ENCODE measurements at regions not wholly inside any gene's neighbourhood (a gene's known extent, or its start where the extent isn't known, plus 50 kb on each side); places are given as distances from the start of the nearest gene placed in this dataset.
A peak's percentile ranks its signal among the peaks of the same experiment; 100 is the strongest.

- Histone ChIP-seq H3K4me2 (ENCODE audit: low read length) (no peak overlapping the region), H3K9me2 (ENCODE audit: insufficient read depth) (no peaks in the 10 kb centered on the region), H4K20me1 (ENCODE audit: insufficient read depth) (no peaks in the 10 kb centered on the region), H3K27ac (ENCODE audit: low read depth, low read length) (no peak overlapping the region), H3K4me1 (ENCODE audit: control insufficient read depth in 1 of 2, insufficient read depth in 2 of 2, low read length in 2 of 2) (peaks cover 4 to 31% of the 10 kb centered on the region in 2 experiments; a peak in 2 of 4 replicates), H3K4me3 (replicated peaks in 1 of 2; ENCODE audit: low read depth in 1 of 2, low read length in 2 of 2) (no peak overlapping the region), H3K27me3 (ENCODE audit: insufficient read depth, low read length) (no peaks in the 10 kb centered on the region), H2AFZ (ENCODE audit: low read depth, low read length, poor library complexity, severe bottlenecking) (peak overlapping the region; percentile 68), H3K79me2 (ENCODE audit: insufficient read depth, low read length) (no peaks in the 10 kb centered on the region), H3K9me3 (ENCODE audit: control insufficient read depth in 1 of 2, insufficient read depth in 1 of 2, low read depth in 1 of 2, low read length in 2 of 2) (no peaks in the 10 kb centered on the region), H3K36me3 (ENCODE audit: control insufficient read depth in 1 of 2, insufficient read depth in 2 of 2, low read length in 2 of 2) (no peaks in the 10 kb centered on the region), H3K9ac (ENCODE audit: low read length) (no peak overlapping the region)
- TF ChIP-seq SRF (IDR thresholded peaks at IDR 0.05; ENCODE audit: low read depth), result no peak
- TF ChIP-seq SIN3A (IDR thresholded peaks at IDR 0.05; ENCODE audit: low read depth), result no peak
- TF ChIP-seq TCF7L2 (IDR thresholded peaks at IDR 0.05; ENCODE audit: borderline replicate concordance, extremely low read depth, insufficient read depth, insufficient read length), result no peak
- TF ChIP-seq EZH2 (IDR thresholded peaks at IDR 0.05), result no peak
- no peak for TF ChIP-seq YY1 (IDR thresholded peaks at IDR 0.05; ENCODE audit: extremely low read depth, insufficient replicate concordance, low read depth, low read length)
- no peak for TF ChIP-seq CEBPB (IDR thresholded peaks at IDR 0.05; ENCODE audit: low read depth)
- TF ChIP-seq EGR1 (IDR thresholded peaks at IDR 0.05; ENCODE audit: low read depth), result no peak
- CTCF ChIA-PET, result no interaction called here
- ATAC-seq (no peak), DNase-seq (ENCODE audit: low read depth, low spot score) (no peak)
- BruUV-seq (replicated peaks), result no TSS peak
- POLR2A ChIA-PET, result no interaction called here
- intact Hi-C loops (cut with micrococcal nuclease), result no loop called here
- RAD21 ChIA-PET (ENCODE audit: low non-redundant PET in 1 of 2, low total read pairs in 2 of 2, uncharacterized antibody in 2 of 2, unreplicated experiment in 2 of 2), result no interaction called here
These were observed 71.8 kb downstream of the TM2D3 start for GRCh38 chr15:101580431-101580830.

GRCh38 chr15:101579631-101580163 is 72.5 kb downstream of the TM2D3 start:
- Histone ChIP-seq H3K4me3 (replicated peaks in 1 of 2; ENCODE audit: low read depth in 1 of 2, low read length in 2 of 2) (no peak overlapping the region), H2AFZ (ENCODE audit: low read depth, low read length, poor library complexity, severe bottlenecking) (peak overlapping the region; percentile 68), H3K79me2 (ENCODE audit: insufficient read depth, low read length) (no peaks in the 10 kb centered on the region), H3K4me1 (ENCODE audit: control insufficient read depth in 1 of 2, insufficient read depth in 2 of 2, low read length in 2 of 2) (peaks cover 11 to 38% of the 10 kb centered on the region in 2 experiments; a peak in 3 of 4 replicates), H3K9me3 (ENCODE audit: control insufficient read depth in 1 of 2, insufficient read depth in 1 of 2, low read depth in 1 of 2, low read length in 2 of 2) (no peaks in the 10 kb centered on the region), H3K9ac (ENCODE audit: low read length) (no peak overlapping the region), H3K27ac (ENCODE audit: low read depth, low read length) (no peak overlapping the region), H3K4me2 (ENCODE audit: low read length) (peak overlapping the region; percentile 46), H3K27me3 (ENCODE audit: insufficient read depth, low read length) (no peaks in the 10 kb centered on the region), H3K36me3 (ENCODE audit: control insufficient read depth in 1 of 2, insufficient read depth in 2 of 2, low read length in 2 of 2) (no peaks in the 10 kb centered on the region), H4K20me1 (ENCODE audit: insufficient read depth) (no peaks in the 10 kb centered on the region), H3K9me2 (ENCODE audit: insufficient read depth) (no peaks in the 10 kb centered on the region)
- CTCF ChIA-PET, result no interaction called here
- no peak for TF ChIP-seq ZBTB33 (IDR thresholded peaks at IDR 0.05; ENCODE audit: extremely low read depth, insufficient replicate concordance, low read length)
- no peak for TF ChIP-seq ELF1 (IDR thresholded peaks at IDR 0.05; ENCODE audit: borderline replicate concordance, low read depth)
- no peak; the same call in 1 of the 2 replicates for TF ChIP-seq FOSL1 (IDR thresholded peaks at IDR 0.05; ENCODE audit: low read depth)
- no peak for TF ChIP-seq ATF3 (IDR thresholded peaks at IDR 0.05)
- TF ChIP-seq SRF (IDR thresholded peaks at IDR 0.05; ENCODE audit: low read depth), result no peak
- TF ChIP-seq POLR2AphosphoS5 (IDR thresholded peaks at IDR 0.05; ENCODE audit: low read depth, low read length), result no peak
- TF ChIP-seq REST (IDR thresholded peaks at IDR 0.05; ENCODE audit: low read depth), result no peak
- no peak; the same call in 1 of the 2 replicates for ATAC-seq
- POLR2A ChIA-PET, result no interaction called here
- DNase-seq (ENCODE audit: low read depth, low spot score), result no peak
- intact Hi-C loops (cut with micrococcal nuclease), result loop anchor here (2.0 to 10.0 kb wide), 2 partner anchors 235 to 279 kb away; no protein-coding TSS in a partner anchor
- RAD21 ChIA-PET (ENCODE audit: low non-redundant PET in 1 of 2, low total read pairs in 2 of 2, uncharacterized antibody in 2 of 2, unreplicated experiment in 2 of 2), result no interaction called here
- BruUV-seq (replicated peaks), result no TSS peak

All from HCT116 (cell line).